ENCODE measurements at regions not wholly inside any gene's neighbourhood (a gene's known extent, or its start where the extent isn't known, plus 50 kb on each side); places are given as distances from the start of the nearest gene placed in this dataset.

GRCh38 chr6:22457996-22458395 lies 111.4 kb upstream of the HDGFL1 start:
- Mint-ChIP-seq H3K4me3 (no peak overlapping the region), H3K9me3 (peaks cover 0 to 3% of the 10 kb centered on the region in 2 donors), H3K36me3 (no peaks in the 10 kb centered on the region), H3K27ac (no peak overlapping the region), H3K27me3 (no peaks in the 10 kb centered on the region), H3K4me1 (no peaks in the 10 kb centered on the region)
- DNase-seq = no peak
- ATAC-seq (replicated peaks) = no peak

GRCh38 chr6:22466665-22467245 lies 102.6 kb upstream of the HDGFL1 start:
- Mint-ChIP-seq H3K27ac (no peak overlapping the region), H3K4me1 (peaks cover 6 to 11% of the 10 kb centered on the region in 2 donors), H3K4me3 (no peak overlapping the region), H3K36me3 (peaks cover 0 to 4% of the 10 kb centered on the region in 2 donors), H3K9me3 (peaks cover 4% of the 10 kb centered on the region in 2 donors), H3K27me3 (no peaks in the 10 kb centered on the region)
- no peak for ATAC-seq (replicated peaks)
- no peak for DNase-seq

DNA sequence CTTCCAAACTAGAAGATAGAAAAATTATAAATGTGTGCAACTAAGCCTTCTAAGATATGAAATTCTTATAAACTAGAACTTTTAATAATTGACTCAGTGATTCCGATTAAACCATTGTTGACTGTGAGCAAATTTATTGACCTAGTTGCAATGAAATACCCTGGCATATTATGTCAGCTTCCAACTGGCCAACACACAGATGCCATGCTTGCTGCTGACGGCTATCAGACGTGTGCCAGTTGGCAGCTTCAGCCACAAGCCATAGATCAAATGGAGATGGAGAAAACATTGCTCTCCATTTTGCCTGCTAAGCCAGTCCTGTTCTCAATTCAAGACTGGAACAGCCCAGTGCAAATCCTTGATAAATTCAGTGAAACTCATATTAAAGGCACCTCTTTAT lies 101.7 kb upstream of the HDGFL1 start:
- H3K4me1 Mint-ChIP-seq = peaks cover 8 to 13% of the 10 kb centered on the region in 2 donors
- ATAC-seq (replicated peaks) (no peak), DNase-seq (no peak)
- no peak overlapping the region for H3K27ac Mint-ChIP-seq
- H3K36me3 Mint-ChIP-seq = peaks cover 0 to 4% of the 10 kb centered on the region in 2 donors
- H3K9me3 Mint-ChIP-seq = peaks cover 4% of the 10 kb centered on the region in 2 donors
- no peak overlapping the region for H3K4me3 Mint-ChIP-seq
- H3K27me3 Mint-ChIP-seq = no peaks in the 10 kb centered on the region

DNA sequence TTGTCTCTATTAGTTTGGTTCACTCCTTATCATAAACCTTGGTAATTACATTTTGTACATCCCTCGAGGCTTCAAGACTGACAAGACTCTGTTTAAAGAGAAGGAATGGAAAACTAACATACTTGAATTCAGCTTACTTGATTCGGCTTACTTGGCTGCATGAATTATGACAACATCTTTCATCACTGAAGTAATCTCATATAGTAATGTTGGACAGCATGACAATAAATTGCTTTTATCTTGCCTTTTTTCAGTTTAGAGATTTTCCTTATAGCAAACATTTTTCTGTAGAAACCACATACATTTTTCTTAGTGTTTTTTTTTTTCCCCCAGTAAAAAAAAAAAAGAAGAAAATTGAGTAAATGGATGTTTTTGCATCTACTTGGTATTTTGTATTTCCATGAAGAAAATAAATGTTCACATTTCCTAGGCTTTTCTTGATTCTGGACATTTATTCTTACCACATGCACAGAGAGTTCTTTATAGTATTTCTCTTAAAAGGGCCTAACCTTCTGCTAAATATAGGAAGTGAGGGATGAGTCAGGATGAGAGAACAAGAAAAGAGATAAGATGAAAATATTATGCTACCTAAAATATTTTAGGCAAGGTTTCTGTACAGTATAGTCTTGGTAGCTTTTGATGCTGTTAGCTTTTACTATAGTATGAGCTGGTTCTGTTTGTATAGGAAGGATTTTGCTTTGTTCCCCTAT lies 101.0 kb upstream of the HDGFL1 start:
- ATAC-seq (replicated peaks) (no peak), DNase-seq (no peak)
- peaks cover 0 to 4% of the 10 kb centered on the region in 2 donors for H3K36me3 Mint-ChIP-seq
- H3K27ac Mint-ChIP-seq = no peak overlapping the region
- no peaks in the 10 kb centered on the region for H3K27me3 Mint-ChIP-seq
- peaks cover 4% of the 10 kb centered on the region in 2 donors for H3K9me3 Mint-ChIP-seq
- no peak overlapping the region for H3K4me3 Mint-ChIP-seq
- H3K4me1 Mint-ChIP-seq = peaks cover 8 to 13% of the 10 kb centered on the region in 2 donors

GRCh38 chr6:22470454-22471131 lies 98.8 kb upstream of the HDGFL1 start:
- Mint-ChIP-seq H3K27ac (no peak overlapping the region), H3K4me1 (peaks cover 8 to 13% of the 10 kb centered on the region in 2 donors), H3K36me3 (no peaks in the 10 kb centered on the region), H3K9me3 (peaks cover 0 to 3% of the 10 kb centered on the region in 2 donors), H3K27me3 (no peaks in the 10 kb centered on the region), H3K4me3 (no peak overlapping the region)
- peak; percentile 25 to 48 for ATAC-seq (replicated peaks)
- no peak for DNase-seq

DNA sequence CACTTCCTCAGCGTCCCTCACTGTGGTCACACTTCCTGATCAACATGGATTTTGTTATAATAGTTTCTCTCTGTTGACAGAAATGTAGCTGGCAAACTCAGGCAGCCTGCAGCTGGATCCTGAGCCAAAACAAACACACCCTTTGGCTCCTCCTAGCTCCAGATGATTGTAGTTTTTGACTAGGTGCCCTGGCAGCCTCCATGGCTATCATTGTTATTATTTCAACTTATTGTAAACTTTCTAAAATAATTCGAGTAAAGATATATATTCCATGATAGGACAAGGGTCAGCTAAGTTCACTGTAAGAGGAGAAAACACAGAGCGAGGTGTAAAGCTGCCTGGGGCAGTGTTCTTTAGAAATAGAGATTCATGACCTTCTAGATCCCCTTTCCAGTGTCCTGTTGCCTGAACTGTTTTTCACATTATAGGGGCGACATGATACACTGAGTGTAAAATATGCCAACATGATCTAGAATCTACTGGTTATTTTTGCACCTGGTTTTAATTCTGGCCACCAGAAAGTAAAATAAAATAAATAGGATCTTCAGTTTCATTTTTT lies 98.2 kb upstream of the HDGFL1 start:
- ATAC-seq (replicated peaks) (no peak), DNase-seq (no peak)
- no peak overlapping the region for H3K4me3 Mint-ChIP-seq
- H3K27me3 Mint-ChIP-seq = no peaks in the 10 kb centered on the region
- H3K36me3 Mint-ChIP-seq = no peaks in the 10 kb centered on the region
- peaks cover 8 to 13% of the 10 kb centered on the region in 2 donors for H3K4me1 Mint-ChIP-seq
- no peak overlapping the region for H3K27ac Mint-ChIP-seq
- peaks cover 0 to 4% of the 10 kb centered on the region in 2 donors for H3K9me3 Mint-ChIP-seq

DNA sequence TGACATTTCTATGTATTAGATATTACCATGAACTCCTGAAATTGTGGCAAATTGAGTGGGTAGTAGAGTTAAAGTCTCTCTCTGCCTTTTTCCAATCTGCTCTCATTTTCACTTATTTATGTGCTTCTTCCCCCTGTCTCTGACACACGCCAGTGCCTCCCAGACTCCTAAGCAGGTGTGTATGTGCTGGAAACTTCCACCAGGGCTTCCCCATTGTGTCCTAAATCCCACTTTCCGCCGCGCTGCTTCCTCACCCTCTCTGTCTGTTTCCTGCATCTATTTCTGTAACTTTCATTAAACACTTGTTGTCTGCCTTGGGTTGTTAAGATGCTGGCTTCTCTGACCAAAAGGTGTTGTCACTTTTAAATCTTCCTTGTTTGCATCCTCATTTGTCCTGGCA lies 97.6 kb upstream of the HDGFL1 start:
- DNase-seq (no peak), ATAC-seq (replicated peaks) (no peak)
- Mint-ChIP-seq H3K27me3 (no peaks in the 10 kb centered on the region), H3K4me3 (no peak overlapping the region), H3K36me3 (no peaks in the 10 kb centered on the region), H3K4me1 (peaks cover 8 to 13% of the 10 kb centered on the region in 2 donors), H3K27ac (no peak overlapping the region), H3K9me3 (peaks cover 0 to 4% of the 10 kb centered on the region in 2 donors)

DNA sequence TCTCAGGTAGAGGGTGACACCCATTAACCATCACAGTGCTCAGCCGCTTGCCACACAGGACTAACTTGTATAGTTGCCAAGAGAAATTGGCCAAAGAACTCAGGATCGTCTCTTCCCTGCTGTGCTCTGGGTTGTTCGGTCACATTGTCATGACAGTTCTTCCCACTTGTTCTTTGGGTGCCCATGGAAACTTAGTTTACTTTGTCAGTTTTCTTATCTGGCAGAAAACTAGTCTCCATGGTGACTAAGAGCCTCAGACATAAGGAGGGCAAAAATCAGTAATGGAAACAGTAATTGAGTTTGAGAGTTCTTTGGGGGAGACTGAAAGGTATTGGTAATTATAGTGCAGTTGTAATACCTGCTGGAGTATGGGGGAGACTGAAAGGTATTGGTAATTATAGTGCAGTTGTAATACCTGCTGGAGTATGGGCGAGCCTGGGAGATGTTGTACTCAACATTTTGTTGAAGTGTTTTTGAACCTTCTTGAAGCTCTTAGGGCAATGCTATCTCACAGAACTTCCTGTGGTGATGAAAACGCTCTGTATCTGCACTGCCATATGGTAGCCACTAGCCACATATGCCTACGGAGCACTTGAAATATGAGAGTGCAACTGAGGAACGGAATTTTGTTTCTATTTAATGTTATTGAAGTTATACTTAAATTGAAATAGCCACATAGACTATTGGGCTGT lies 95.2 kb upstream of the HDGFL1 start:
- H3K36me3 Mint-ChIP-seq = no peaks in the 10 kb centered on the region

DNA sequence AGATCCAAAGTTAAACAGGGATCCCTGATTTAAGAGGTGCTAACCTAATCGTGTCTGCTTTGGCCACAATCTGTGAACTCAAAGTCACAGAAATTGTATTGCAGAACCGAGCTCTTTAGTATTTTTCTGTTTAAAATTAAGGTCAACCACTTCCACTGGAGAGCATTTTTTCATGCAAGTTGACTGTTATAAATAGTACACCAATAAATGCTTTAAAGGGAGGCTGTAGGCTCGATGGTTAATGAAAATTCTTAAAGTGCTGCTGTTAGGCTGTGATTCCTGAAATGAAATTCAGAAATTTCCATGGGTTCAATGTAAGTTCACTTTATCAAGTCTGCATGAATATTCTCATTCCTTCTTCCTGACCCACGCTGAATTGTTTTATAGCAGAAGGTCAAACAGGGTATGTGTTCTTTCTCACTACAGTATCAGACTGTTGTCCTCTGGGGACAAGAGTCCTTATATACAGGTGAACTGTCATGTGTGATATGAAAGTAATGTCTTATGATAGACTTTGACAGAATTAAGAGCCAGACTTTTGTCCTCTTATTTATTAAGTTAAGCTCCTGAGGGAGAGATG lies 92.5 kb upstream of the HDGFL1 start:
- ATAC-seq (replicated peaks) = no peak
- no peaks in the 10 kb centered on the region for H3K36me3 Mint-ChIP-seq
- no peak overlapping the region for H3K4me3 Mint-ChIP-seq
- DNase-seq = no peak
- peaks cover 3 to 4% of the 10 kb centered on the region in 2 donors for H3K9me3 Mint-ChIP-seq
- H3K27ac Mint-ChIP-seq = no peak overlapping the region
- H3K4me1 Mint-ChIP-seq = peaks cover under 1 to 1% of the 10 kb centered on the region in 2 donors
- H3K27me3 Mint-ChIP-seq = no peaks in the 10 kb centered on the region

More for the DNA sequence above, 95.2 kb upstream of the HDGFL1 start:
- Mint-ChIP-seq H3K27me3 (no peaks in the 10 kb centered on the region), H3K27ac (no peak overlapping the region), H3K4me3 (no peak overlapping the region), H3K4me1 (peaks cover 8 to 13% of the 10 kb centered on the region in 2 donors), H3K9me3 (peaks cover 0 to 4% of the 10 kb centered on the region in 2 donors)
- no peak for ATAC-seq (replicated peaks)
- DNase-seq = no peak

GRCh38 chr6:22497276-22497675 lies 72.1 kb upstream of the HDGFL1 start:
- ATAC-seq (replicated peaks) (no peak), DNase-seq (no peak)
- Mint-ChIP-seq H3K27ac (no peak overlapping the region), H3K27me3 (no peaks in the 10 kb centered on the region), H3K9me3 (no peaks in the 10 kb centered on the region), H3K36me3 (no peaks in the 10 kb centered on the region), H3K4me3 (no peak overlapping the region), H3K4me1 (no peaks in the 10 kb centered on the region)

DNA sequence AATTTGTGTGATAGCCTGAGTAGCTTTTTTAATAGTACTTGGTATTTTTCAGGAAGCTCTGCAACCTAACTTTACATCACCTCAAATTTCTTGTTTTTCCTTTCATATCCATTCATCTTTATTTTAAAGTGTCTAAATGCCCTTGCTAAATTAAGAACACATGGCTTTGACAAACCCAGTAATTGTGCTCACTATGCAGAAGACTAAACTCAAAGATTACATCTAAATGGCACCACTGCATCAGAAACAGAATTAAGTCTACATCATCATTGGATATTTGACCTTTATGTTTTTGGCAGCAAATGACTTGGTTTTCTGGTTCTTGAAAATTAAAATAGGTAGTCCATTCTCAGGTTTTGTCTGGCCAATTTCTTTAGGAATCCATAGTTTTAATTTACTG lies 69.6 kb upstream of the HDGFL1 start:
- ATAC-seq (replicated peaks) (no peak), DNase-seq (no peak)
- Mint-ChIP-seq H3K9me3 (no peaks in the 10 kb centered on the region), H3K36me3 (no peaks in the 10 kb centered on the region), H3K4me3 (no peak overlapping the region), H3K4me1 (no peaks in the 10 kb centered on the region), H3K27me3 (no peaks in the 10 kb centered on the region), H3K27ac (no peak overlapping the region)

GRCh38 chr6:22506496-22506895 lies 62.9 kb upstream of the HDGFL1 start:
- no peaks in the 10 kb centered on the region for H3K4me1 Mint-ChIP-seq

GRCh38 chr6:22512686-22513427 lies 56.5 kb upstream of the HDGFL1 start:
- no peak for DNase-seq
- no peaks in the 10 kb centered on the region for H3K9me3 Mint-ChIP-seq
- no peak overlapping the region for H3K27ac Mint-ChIP-seq
- no peak overlapping the region for H3K4me3 Mint-ChIP-seq
- no peaks in the 10 kb centered on the region for H3K36me3 Mint-ChIP-seq
- no peak for ATAC-seq (replicated peaks)
- H3K4me1 Mint-ChIP-seq = no peaks in the 10 kb centered on the region
- no peaks in the 10 kb centered on the region for H3K27me3 Mint-ChIP-seq

More at GRCh38 chr6:22506496-22506895, 62.9 kb upstream of the HDGFL1 start:
- no peaks in the 10 kb centered on the region for H3K36me3 Mint-ChIP-seq
- no peak for DNase-seq
- no peak overlapping the region for H3K4me3 Mint-ChIP-seq
- H3K27me3 Mint-ChIP-seq = no peaks in the 10 kb centered on the region
- no peak for ATAC-seq (replicated peaks)
- no peaks in the 10 kb centered on the region for H3K9me3 Mint-ChIP-seq
- no peak overlapping the region for H3K27ac Mint-ChIP-seq

All from stimulated activated naive B cell treated with anti-CD40 and anti-IgM and Interleukin-4, amounts not matched to agents 10 μg/mL and 1 μg/mL and 100 μg/mL, for 72 hours (primary cell).